ENCODE measurements at regions not wholly inside any gene's neighbourhood (a gene's known extent, or its start where the extent isn't known, plus 50 kb on each side); places are given as distances from the start of the nearest gene placed in this dataset.

DNA sequence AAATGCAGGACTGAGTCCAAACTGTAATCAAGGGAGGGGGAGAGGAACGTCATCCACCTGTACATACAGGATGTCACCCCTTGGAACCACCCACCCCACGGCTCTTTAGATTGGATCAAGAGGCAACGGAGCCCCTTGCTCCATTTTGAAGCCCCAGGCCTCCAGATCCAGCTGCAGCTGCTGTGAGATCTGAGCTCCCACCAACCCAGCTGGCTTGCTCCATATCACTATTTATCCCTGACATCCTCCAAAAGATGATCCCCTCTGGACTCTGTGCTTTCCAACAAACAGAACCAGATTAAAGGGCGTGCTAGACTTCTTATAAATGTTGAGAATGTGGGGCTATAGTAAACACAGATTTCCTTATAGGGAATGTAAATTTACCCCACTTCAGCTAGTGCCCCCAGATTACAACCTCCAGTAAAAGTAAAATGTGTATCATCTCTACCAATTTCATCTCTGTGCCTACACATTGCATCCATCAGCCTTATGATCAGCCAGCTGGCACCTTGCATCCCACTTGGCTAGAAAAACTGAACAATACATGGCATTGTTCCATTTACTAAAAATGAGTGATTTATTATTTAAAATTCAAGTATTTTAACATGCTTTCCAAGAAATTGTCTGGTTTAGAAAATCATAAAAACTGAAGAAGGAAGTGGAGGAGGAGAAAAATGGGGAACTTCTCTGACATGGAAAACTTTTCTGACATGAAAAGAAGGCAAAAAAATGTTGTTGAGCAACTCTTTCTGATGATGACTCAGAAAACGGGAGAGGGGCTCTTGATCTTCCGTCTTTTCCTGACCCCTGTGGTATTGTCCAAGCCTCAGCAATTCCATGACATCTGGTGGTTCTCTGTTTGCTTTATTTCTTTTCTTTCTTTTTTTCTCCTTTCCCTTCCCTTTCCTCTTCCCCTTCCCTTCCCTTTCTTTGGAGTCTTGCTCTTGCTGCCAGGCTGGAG, 262.6 kb upstream of the THUMPD2 start (continued):
- TF ChIP-seq, protein P1, sequence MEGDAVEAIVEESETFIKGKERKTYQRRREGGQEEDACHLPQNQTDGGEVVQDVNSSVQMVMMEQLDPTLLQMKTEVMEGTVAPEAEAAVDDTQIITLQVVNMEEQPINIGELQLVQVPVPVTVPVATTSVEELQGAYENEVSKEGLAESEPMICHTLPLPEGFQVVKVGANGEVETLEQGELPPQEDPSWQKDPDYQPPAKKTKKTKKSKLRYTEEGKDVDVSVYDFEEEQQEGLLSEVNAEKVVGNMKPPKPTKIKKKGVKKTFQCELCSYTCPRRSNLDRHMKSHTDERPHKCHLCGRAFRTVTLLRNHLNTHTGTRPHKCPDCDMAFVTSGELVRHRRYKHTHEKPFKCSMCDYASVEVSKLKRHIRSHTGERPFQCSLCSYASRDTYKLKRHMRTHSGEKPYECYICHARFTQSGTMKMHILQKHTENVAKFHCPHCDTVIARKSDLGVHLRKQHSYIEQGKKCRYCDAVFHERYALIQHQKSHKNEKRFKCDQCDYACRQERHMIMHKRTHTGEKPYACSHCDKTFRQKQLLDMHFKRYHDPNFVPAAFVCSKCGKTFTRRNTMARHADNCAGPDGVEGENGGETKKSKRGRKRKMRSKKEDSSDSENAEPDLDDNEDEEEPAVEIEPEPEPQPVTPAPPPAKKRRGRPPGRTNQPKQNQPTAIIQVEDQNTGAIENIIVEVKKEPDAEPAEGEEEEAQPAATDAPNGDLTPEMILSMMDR (IDR thresholded peaks at IDR 0.05; ENCODE audit: control extremely low read depth in 1 of 3, insufficient read depth in 1 of 3, low read depth in 1 of 3, low read length in 3 of 3): no peak

All from H1 (cell line).